ENCODE measurements at regions not wholly inside any gene's neighbourhood (a gene's known extent, or its start where the extent isn't known, plus 50 kb on each side); places are given as distances from the start of the nearest gene placed in this dataset.

DNA sequence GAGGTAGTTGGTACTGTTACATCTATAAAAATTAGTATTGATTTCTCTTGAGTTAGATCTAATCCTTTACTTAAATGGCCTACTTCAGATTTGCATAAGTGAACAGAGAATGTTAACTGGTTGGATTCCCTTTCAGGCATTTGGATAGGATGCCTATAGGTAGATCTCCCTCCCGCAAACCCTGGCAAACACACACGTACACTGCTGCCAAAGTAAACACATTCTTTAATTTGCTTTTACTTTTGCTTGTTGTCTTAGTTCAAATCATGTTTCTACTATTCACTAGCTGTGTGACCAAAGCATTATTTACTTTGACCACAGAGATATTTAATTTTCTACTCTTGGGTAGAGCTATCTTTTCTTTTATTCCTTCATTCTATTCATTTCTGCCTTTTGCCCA is 936.1 kb upstream of the FBXO33 start (continued):
- TF ChIP-seq, protein P1, sequence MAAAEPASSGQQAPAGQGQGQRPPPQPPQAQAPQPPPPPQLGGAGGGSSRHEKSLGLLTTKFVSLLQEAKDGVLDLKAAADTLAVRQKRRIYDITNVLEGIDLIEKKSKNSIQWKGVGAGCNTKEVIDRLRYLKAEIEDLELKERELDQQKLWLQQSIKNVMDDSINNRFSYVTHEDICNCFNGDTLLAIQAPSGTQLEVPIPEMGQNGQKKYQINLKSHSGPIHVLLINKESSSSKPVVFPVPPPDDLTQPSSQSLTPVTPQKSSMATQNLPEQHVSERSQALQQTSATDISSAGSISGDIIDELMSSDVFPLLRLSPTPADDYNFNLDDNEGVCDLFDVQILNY (CRISPR knock-in tag; conservative IDR thresholded peaks at IDR 0.05) = no peak
- TF ChIP-seq ZSCAN12 (CRISPR knock-in tag; IDR thresholded peaks at IDR 0.05) (no peak), THYN1 (CRISPR knock-in tag; IDR thresholded peaks at IDR 0.05; ENCODE audit: borderline replicate concordance, low read depth) (no peak)

DNA sequence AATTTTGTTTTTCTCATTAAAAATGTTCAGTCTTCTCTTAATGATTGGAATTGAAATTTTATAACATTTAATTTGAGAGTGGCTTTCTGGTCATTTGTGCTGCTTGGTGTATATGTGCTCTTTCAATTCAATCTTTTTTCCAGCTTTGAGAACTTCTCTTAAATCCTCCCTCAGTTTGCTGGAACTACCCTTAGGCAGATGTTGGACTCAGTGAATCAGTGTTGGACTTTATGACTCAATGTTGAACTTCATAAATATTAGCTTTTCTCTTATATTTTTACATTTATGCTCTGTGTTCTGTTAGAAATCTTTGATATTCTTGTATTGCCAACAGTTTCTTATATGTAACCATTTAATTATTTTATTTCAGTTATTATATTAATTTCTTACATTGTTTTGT is 935.5 kb upstream of the FBXO33 start:
- BruUV-seq (replicated peaks) = no TSS peak

More for the DNA sequence above, 935.5 kb upstream of the FBXO33 start:
- ATAC-seq (no peak), DNase-seq (ENCODE audit: low spot score) (no peak), FAIRE-seq (no peak)
- Histone ChIP-seq H3K79me2 (ENCODE audit: insufficient read depth, low read length) (no peaks in the 10 kb centered on the region), H3K4me1 (ENCODE audit: insufficient read depth, low read length) (no peaks in the 10 kb centered on the region), H3K9me3 (ENCODE audit: low read length) (peaks cover 87% of the 10 kb centered on the region), H3K4me3 (replicated peaks in 1 of 3; ENCODE audit: insufficient read depth in 1 of 3, low read depth in 2 of 3, low read length in 3 of 3) (no peak overlapping the region), H3K9ac (ENCODE audit: insufficient read depth, low read depth, low read length) (no peak overlapping the region), H3K27me3 (ENCODE audit: control insufficient read depth in 1 of 2, insufficient read depth in 2 of 2, low read length in 2 of 2) (no peaks in the 10 kb centered on the region), H3K4me2 (ENCODE audit: low read depth, low read length) (no peak overlapping the region), H4K20me1 (ENCODE audit: insufficient read depth, low read length) (no peaks in the 10 kb centered on the region), H3K27ac (ENCODE audit: extremely low read length, insufficient read depth, low read length) (no peak overlapping the region), H2AFZ (ENCODE audit: low read length) (no peak overlapping the region), H3K36me3 (replicated peaks in 1 of 2; ENCODE audit: control insufficient read depth in 1 of 2, insufficient read depth in 2 of 2, low read length in 2 of 2) (no peaks in the 10 kb centered on the region)
- in situ Hi-C loops (cut with HindIII; ENCODE audit: extremely low pct_ligation_motif_present, low pct_unique_long_range_greater_than_20kb) = no loop called here
- ChIA-PET CTCF (ENCODE audit: low intra/inter-chr PET ratio, low total read pairs) (no interaction called here), POLR2A (no interaction called here)
- TF ChIP-seq, protein P2, sequence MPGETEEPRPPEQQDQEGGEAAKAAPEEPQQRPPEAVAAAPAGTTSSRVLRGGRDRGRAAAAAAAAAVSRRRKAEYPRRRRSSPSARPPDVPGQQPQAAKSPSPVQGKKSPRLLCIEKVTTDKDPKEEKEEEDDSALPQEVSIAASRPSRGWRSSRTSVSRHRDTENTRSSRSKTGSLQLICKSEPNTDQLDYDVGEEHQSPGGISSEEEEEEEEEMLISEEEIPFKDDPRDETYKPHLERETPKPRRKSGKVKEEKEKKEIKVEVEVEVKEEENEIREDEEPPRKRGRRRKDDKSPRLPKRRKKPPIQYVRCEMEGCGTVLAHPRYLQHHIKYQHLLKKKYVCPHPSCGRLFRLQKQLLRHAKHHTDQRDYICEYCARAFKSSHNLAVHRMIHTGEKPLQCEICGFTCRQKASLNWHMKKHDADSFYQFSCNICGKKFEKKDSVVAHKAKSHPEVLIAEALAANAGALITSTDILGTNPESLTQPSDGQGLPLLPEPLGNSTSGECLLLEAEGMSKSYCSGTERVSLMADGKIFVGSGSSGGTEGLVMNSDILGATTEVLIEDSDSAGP (CRISPR knock-in tag; IDR thresholded peaks at IDR 0.05; ENCODE audit: borderline replicate concordance) = no peak
- TF ChIP-seq RXRB (CRISPR knock-in tag; IDR thresholded peaks at IDR 0.05; ENCODE audit: borderline replicate concordance) (no peak), HOXA3 (CRISPR knock-in tag; IDR thresholded peaks at IDR 0.05) (no peak), RFX3 (CRISPR knock-in tag; IDR thresholded peaks at IDR 0.05) (no peak), TMF1 (CRISPR knock-in tag; IDR thresholded peaks at IDR 0.05; ENCODE audit: low read depth) (no peak), NCOA1 (CRISPR knock-in tag; IDR thresholded peaks at IDR 0.05) (no peak), HOXA9 (CRISPR knock-in tag; IDR thresholded peaks at IDR 0.05; ENCODE audit: borderline replicate concordance) (no peak), ZNF839 (CRISPR knock-in tag; IDR thresholded peaks at IDR 0.05; ENCODE audit: borderline replicate concordance) (no peak), FOXC1 (CRISPR knock-in tag; IDR thresholded peaks at IDR 0.05; ENCODE audit: borderline replicate concordance) (no peak), BRCA1 (CRISPR knock-in tag; IDR thresholded peaks at IDR 0.05) (no peak)
- TF ChIP-seq, protein P3, sequence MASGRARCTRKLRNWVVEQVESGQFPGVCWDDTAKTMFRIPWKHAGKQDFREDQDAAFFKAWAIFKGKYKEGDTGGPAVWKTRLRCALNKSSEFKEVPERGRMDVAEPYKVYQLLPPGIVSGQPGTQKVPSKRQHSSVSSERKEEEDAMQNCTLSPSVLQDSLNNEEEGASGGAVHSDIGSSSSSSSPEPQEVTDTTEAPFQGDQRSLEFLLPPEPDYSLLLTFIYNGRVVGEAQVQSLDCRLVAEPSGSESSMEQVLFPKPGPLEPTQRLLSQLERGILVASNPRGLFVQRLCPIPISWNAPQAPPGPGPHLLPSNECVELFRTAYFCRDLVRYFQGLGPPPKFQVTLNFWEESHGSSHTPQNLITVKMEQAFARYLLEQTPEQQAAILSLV (CRISPR knock-in tag; IDR thresholded peaks at IDR 0.05; ENCODE audit: borderline replicate concordance) = no peak
- TF ChIP-seq, protein P4, sequence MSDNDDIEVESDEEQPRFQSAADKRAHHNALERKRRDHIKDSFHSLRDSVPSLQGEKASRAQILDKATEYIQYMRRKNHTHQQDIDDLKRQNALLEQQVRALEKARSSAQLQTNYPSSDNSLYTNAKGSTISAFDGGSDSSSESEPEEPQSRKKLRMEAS (IDR thresholded peaks at IDR 0.05) = no peak
- intact Hi-C loops (cut with micrococcal nuclease; ENCODE audit: unreplicated experiment) = no loop called here

All from HepG2 (cell line).